Uterus (tissue), 2 donors: ENCODE measurements at regions not wholly inside any gene's neighbourhood (a gene's known extent, or its start where the extent isn't known, plus 50 kb on each side); places are given as distances from the start of the nearest gene placed in this dataset.

Source experiments
- CTCF ChIP-seq, 4 experiments: fragments of 200-600 bp in 2 of 4; fragments of 450-650 bp in 2 of 4; sonication (generic) in 2 of 4; IDR thresholded peaks; one replicate each; pipeline ENCODE4 v1.5.1; 2016 to 2019; ENCODE audit warnings: antibody characterized with exemption in 4 of 4, mild to moderate bottlenecking in 2 of 4, moderate library complexity in 1 of 4
- POLR2A ChIP-seq, 2 donors: fragments of 450-650 bp; IDR thresholded peaks; one replicate each; pipeline ENCODE4 v1.6.1; 2016; ENCODE audit warnings: antibody characterized with exemption in 2 of 2, mild to moderate bottlenecking in 1 of 2, moderate library complexity in 1 of 2

GRCh38 chr18:40489301-40489700 lies 1465.7 kb upstream of the PIK3C3 start:
- TF ChIP-seq CTCF (IDR thresholded peaks at IDR 0.05) (no peak), POLR2A (IDR thresholded peaks at IDR 0.05) (no peak)
